BLaER1 treated with 17β-estradiol and CSF1 and Interleukin-3, amounts not matched to agents 10 nM and 100 nM (cell line): ENCODE measurements at regions not wholly inside any gene's neighbourhood (a gene's known extent, or its start where the extent isn't known, plus 50 kb on each side); places are given as distances from the start of the nearest gene placed in this dataset.

Experiments used
- H3K27ac ChIP-seq, 11 experiments: shearing (Covaris generic); formaldehyde crosslinking; 2 replicates each; pipeline ENCODE4 v1.8.1; 2022
- H3K27me3 ChIP-seq, 11 experiments: shearing (Covaris generic); formaldehyde crosslinking; 2 replicates each; pipeline ENCODE4 v1.8.1; 2022
- H3K36me3 ChIP-seq, 11 experiments: shearing (Covaris generic); formaldehyde crosslinking; 2 replicates each; pipeline ENCODE4 v1.8.1; 2022
- H3K4me1 ChIP-seq, 10 experiments: shearing (Covaris generic); formaldehyde crosslinking; 2 replicates each; pipeline ENCODE4 v1.8.1; 2022
- H3K4me2 ChIP-seq, 11 experiments: shearing (Covaris generic); formaldehyde crosslinking; 2 replicates each; pipeline ENCODE4 v1.8.1; 2022
- H3K4me3 ChIP-seq, 10 experiments: shearing (Covaris generic); formaldehyde crosslinking; 2 replicates each; pipeline ENCODE4 v1.8.1; 2022
- H3K9ac ChIP-seq, 11 experiments: shearing (Covaris generic); formaldehyde crosslinking; 2 replicates each; pipeline ENCODE4 v1.8.1; 2022
- H3K9me3 ChIP-seq, 11 experiments: shearing (Covaris generic); formaldehyde crosslinking; replicated peaks in 1 of 11; 2 replicates each; pipeline ENCODE4 v1.8.1; 2022
- H4K20me1 ChIP-seq, 11 experiments: shearing (Covaris generic); formaldehyde crosslinking; 2 replicates each; pipeline ENCODE4 v1.8.1; 2022
- Cebpa-rat ChIP-seq, 11 experiments: shearing (Covaris generic); IDR thresholded peaks; 2 replicates each; pipeline ENCODE4 v1.8.1; 2022

DNA sequence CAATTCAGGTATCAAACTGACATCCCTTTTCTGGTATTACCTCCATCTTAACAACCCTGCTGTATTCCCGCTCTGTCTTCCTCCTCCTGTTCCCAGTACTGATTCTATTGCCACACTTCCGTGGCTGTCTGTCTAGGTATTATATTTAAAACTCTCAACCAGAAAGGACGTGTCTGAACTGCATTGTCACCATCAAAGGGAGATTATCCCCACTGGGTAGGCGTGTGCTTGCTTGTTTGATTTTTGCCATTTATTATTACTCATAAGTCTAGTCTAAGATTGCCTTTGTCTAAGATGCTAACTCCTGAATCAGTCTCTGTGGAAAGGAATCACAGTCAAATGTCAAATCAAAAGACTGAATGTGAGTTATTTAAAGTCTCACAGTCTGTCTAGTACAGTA is 650.1 kb downstream of the KCNT2 start:
- H3K27ac ChIP-seq, result no peak overlapping the region
- H3K4me1 ChIP-seq, result 0 out of 20 replicates have a peak, but pooled peaks cover 0 to 4% (median 0%) of the 10 kb centered on the region in 10 experiments
- TF ChIP-seq Cebpa-rat (IDR thresholded peaks at IDR 0.05), result no peak
- H3K4me2 ChIP-seq, result no peak overlapping the region
- no peaks in the 10 kb centered on the region for H4K20me1 ChIP-seq
- H3K9me3 ChIP-seq, result no peaks in the 10 kb centered on the region
- no peak overlapping the region for H3K9ac ChIP-seq
- H3K36me3 ChIP-seq, result no peaks in the 10 kb centered on the region
- H3K4me3 ChIP-seq, result no peak overlapping the region
- no peaks in the 10 kb centered on the region for H3K27me3 ChIP-seq

DNA sequence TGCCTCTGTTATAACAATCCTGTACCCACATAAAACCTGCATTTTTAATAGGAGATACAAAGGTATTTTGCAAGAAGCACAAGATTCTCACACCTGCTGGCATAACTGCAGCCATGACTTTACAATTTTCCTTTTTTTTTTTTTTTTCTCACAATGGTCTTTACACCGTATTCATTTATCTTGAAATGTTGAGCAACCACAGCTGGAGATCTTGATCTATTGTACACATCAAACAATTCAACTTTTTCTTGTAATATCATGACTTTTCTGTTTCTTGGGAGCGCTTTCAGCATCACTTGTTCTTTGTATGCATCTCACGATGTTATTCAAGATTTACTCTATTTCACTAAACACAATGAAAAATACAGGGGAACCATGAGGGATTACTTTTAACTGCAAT is 651.4 kb downstream of the KCNT2 start:
- Histone ChIP-seq H3K27me3 (no peaks in the 10 kb centered on the region), H4K20me1 (no peaks in the 10 kb centered on the region), H3K27ac (no peak overlapping the region), H3K36me3 (no peaks in the 10 kb centered on the region), H3K4me3 (no peak overlapping the region), H3K9me3 (no peaks in the 10 kb centered on the region), H3K4me1 (0 out of 20 replicates have a peak, but pooled peaks cover 0 to 4% (median 0%) of the 10 kb centered on the region in 10 experiments), H3K9ac (no peak overlapping the region), H3K4me2 (no peak overlapping the region)
- TF ChIP-seq Cebpa-rat (IDR thresholded peaks at IDR 0.05), result no peak

DNA sequence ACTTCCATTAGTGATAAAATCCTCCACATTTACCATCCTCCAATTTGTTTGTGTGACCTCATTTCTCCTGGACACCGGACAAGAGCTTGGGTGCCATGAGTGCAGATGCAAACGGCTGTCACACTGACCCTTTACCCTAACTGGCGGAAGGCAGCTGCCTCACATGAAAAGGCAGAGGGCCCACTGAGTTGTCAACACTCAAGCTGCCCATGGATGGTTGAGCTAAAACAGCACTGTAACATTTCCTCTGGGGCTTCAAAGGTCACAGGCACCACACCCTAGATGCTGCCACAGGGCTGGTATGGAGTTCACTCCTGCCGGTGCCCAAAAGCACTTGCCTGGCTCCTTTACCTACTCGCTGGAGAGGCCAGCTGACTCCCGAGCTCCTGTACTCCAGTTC is 653.4 kb downstream of the KCNT2 start:
- Histone ChIP-seq H3K27ac (no peak overlapping the region), H3K27me3 (no peaks in the 10 kb centered on the region), H3K4me3 (no peak overlapping the region), H4K20me1 (no peaks in the 10 kb centered on the region), H3K9me3 (no peaks in the 10 kb centered on the region), H3K36me3 (no peaks in the 10 kb centered on the region), H3K4me1 (no peaks in the 10 kb centered on the region), H3K4me2 (no peak overlapping the region), H3K9ac (no peak overlapping the region)
- no peak for TF ChIP-seq Cebpa-rat (IDR thresholded peaks at IDR 0.05)

DNA sequence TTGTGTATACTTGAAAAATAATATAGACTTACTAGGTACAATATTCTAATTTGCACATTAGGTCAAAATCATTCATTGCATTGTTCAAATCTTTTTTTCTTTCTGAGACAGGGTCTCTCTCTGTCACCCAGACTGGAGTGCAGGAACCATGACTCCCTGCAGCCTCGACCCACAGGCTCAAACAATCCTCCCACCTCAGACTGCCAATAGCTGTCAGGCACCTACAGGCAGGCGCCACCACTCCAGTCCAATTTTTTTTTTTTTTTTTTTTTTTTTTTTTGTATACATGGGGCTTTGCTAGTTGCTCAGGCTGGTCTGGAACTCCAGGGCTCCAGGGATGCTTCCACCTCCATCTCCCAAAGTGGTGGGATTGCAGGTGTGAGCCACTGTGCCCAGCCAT is 656.9 kb downstream of the KCNT2 start:
- H3K9ac ChIP-seq, result no peak overlapping the region
- H3K4me1 ChIP-seq, result no peaks in the 10 kb centered on the region
- H4K20me1 ChIP-seq, result no peaks in the 10 kb centered on the region
- H3K27me3 ChIP-seq, result no peaks in the 10 kb centered on the region
- no peak overlapping the region for H3K4me3 ChIP-seq
- H3K4me2 ChIP-seq, result no peak overlapping the region
- H3K9me3 ChIP-seq, result no peaks in the 10 kb centered on the region
- H3K27ac ChIP-seq, result no peak overlapping the region
- H3K36me3 ChIP-seq, result no peaks in the 10 kb centered on the region
- no peak for TF ChIP-seq Cebpa-rat (IDR thresholded peaks at IDR 0.05)

DNA sequence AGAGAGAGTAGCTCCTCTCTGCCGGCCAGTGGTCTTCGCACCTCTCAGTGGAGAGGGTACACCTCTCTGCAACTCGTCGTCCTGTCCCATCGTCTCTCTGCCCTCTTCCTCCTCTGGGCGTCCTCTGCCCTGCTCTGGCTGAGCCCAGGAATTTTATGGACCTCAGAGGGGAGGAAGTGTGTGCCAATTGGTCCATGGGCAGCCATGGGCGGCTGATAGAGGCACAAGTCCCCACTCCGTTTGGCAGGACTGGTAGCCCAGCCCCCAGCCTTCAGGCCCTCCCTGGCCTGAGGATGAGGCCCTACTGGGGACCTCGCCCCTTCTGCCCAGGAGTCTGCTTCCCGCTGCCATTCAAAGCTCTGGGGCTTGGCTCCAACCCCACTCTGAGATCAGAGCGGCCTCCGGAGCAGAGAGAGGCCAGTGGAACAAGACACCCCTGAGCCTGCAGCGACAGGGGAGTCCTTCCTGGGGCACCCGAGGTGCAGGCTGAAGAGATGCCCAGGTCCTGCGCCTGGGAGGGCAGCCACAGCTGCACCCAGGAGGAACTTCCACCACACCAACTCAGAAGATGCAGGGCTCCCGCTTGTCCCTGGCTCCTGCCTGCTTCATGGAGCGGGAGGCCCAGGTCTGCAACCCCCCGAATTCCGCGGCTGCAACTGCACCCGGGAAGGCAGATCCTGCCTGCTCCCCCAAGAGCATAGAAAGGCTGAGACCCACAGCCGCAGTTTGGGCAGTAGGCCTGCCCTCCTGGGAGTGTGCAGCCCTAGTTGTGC is 659.9 kb downstream of the KCNT2 start:
- Histone ChIP-seq H3K9ac (no peak overlapping the region), H3K4me1 (no peaks in the 10 kb centered on the region), H3K4me3 (no peak overlapping the region), H4K20me1 (no peaks in the 10 kb centered on the region), H3K9me3 (no peaks in the 10 kb centered on the region), H3K4me2 (no peak overlapping the region), H3K27me3 (no peaks in the 10 kb centered on the region), H3K27ac (no peak overlapping the region), H3K36me3 (no peaks in the 10 kb centered on the region)
- no peak for TF ChIP-seq Cebpa-rat (IDR thresholded peaks at IDR 0.05)

DNA sequence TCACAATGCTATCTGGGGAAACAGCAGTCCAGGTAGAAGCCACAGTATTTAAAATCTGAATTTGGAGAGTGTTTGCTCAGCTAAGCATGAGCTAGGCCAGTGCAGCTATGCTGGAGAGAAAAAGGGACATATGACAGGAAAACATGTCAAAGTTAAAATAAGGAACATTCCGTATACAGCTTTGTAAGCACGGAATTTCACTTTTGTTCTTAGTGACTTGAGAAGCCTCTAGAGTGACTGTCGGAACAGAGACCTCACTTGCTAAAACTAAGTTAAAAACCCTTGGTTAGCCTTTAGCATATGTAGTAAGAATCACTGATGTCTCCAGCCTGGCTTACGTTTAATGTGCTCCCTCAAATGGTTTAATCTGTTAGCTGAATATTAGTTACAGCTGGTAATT is 661.7 kb downstream of the KCNT2 start:
- Histone ChIP-seq H3K9me3 (no peaks in the 10 kb centered on the region), H3K4me2 (no peak overlapping the region), H3K4me1 (no peaks in the 10 kb centered on the region), H4K20me1 (no peaks in the 10 kb centered on the region), H3K36me3 (no peaks in the 10 kb centered on the region), H3K9ac (no peak overlapping the region), H3K27ac (no peak overlapping the region), H3K27me3 (no peaks in the 10 kb centered on the region), H3K4me3 (no peak overlapping the region)
- no peak for TF ChIP-seq Cebpa-rat (IDR thresholded peaks at IDR 0.05)

DNA sequence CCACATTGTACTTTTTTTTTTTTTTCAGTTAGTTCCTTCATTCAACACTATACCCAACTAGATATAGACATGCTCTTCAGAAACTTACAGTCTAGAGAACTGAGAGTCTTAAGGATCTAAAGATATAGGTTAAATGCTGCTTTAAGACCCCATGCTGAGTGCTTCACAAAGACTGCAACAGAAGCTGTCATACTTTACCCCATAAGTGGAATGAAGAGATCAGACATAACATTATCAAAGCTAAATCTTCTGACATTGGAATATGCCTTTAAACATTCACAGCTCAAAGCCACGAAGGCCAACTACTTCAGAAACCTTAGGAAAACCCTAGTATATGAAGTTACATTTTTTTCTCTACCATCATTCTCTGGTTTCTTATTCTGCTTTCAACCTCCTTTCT is 666.4 kb downstream of the KCNT2 start:
- TF ChIP-seq Cebpa-rat (IDR thresholded peaks at IDR 0.05), result no peak
- H3K36me3 ChIP-seq, result no peaks in the 10 kb centered on the region

DNA sequence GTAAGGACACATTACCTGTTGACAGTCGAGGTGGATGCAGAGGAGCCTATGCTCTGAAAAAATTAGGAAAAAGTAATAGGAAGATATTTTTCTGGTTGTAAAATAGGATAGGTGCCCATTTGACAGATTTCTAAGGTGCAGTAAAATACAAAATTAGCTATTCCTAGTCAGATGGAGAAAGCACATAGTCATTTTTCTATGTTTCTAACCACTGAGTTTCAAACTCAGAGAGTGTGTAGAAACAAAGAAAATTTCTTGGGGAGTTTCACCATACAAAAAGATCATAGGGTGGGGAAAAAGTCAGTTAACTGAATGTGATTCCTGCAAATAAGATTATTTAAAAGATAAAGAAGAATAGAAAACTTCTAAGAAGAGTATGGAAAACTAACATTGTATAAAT is 666.9 kb downstream of the KCNT2 start:
- Histone ChIP-seq H3K4me1 (no peaks in the 10 kb centered on the region), H3K4me3 (no peak overlapping the region), H3K36me3 (no peaks in the 10 kb centered on the region), H3K9me3 (no peaks in the 10 kb centered on the region), H4K20me1 (no peaks in the 10 kb centered on the region), H3K9ac (no peak overlapping the region), H3K27me3 (no peaks in the 10 kb centered on the region), H3K4me2 (no peak overlapping the region), H3K27ac (no peak overlapping the region)
- no peak for TF ChIP-seq Cebpa-rat (IDR thresholded peaks at IDR 0.05)

More for the DNA sequence above, 666.4 kb downstream of the KCNT2 start:
- H3K4me3 ChIP-seq, result no peak overlapping the region
- no peaks in the 10 kb centered on the region for H3K9me3 ChIP-seq
- H4K20me1 ChIP-seq, result no peaks in the 10 kb centered on the region
- H3K9ac ChIP-seq, result no peak overlapping the region
- no peaks in the 10 kb centered on the region for H3K27me3 ChIP-seq
- no peaks in the 10 kb centered on the region for H3K4me1 ChIP-seq
- no peak overlapping the region for H3K27ac ChIP-seq
- no peak overlapping the region for H3K4me2 ChIP-seq

DNA sequence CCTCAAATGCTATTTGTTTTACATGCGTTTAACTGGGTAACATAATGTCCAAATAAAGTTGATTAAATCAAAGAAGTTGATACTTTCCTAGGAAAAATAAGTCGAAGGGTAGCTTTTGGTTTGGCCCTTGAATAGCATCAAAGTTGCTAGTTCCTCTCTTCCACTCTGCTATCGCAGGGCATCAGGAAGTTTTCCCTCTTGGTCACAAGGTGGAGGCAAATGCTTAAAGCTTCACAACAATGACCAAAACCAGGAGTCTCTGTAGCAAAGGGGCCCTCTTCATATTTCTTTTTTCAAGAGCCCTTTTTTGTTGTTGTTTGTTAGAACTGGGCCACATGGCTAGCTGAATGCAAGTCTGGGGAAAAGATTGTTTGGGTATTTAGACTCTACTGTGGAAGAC is 668.4 kb downstream of the KCNT2 start:
- no peaks in the 10 kb centered on the region for H3K27me3 ChIP-seq
- no peak for TF ChIP-seq Cebpa-rat (IDR thresholded peaks at IDR 0.05)
- H3K4me3 ChIP-seq, result no peak overlapping the region
- H3K4me1 ChIP-seq, result no peaks in the 10 kb centered on the region
- no peaks in the 10 kb centered on the region for H3K9me3 ChIP-seq
- no peaks in the 10 kb centered on the region for H4K20me1 ChIP-seq
- no peak overlapping the region for H3K27ac ChIP-seq
- H3K36me3 ChIP-seq, result no peaks in the 10 kb centered on the region
- no peak overlapping the region for H3K4me2 ChIP-seq
- no peak overlapping the region for H3K9ac ChIP-seq

DNA sequence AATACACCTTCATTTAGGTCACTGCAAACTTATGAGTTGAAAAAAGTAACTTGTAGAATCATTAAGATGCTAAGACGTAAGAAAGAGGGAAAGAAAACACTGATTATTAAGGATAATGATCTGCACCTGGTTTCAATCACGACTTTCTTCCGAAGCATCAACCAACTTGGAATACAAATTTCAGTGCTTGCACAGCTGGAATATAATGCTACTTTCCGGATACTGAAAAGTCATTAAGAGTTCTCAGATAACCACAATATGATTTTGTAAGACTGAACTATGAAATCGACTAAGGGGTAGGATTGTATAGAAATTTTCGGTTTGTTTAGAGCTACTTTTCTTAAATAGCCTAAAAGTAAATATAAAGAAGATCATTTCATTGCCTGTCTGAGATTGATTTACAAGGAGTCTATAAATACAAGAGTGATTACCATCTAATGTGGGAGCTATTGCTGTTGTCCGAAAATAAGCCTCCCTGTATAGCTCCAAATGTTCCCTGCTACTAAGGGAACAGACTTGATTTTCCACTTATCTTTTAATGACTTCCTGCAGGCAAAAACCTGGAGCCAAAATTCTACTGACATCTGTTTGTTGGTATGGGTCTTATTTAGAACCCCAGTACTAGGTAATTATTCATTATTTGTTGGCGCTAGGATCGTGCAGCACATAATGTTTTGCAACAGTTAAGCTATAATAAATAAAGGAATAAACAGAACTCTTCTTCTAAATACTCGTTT is 673.3 kb downstream of the KCNT2 start:
- no peak overlapping the region for H3K27ac ChIP-seq

More for the DNA sequence above, 673.3 kb downstream of the KCNT2 start:
- Histone ChIP-seq H3K4me1 (no peaks in the 10 kb centered on the region), H3K9me3 (no peaks in the 10 kb centered on the region), H3K9ac (no peak overlapping the region), H3K4me3 (no peak overlapping the region), H4K20me1 (no peaks in the 10 kb centered on the region), H3K4me2 (no peak overlapping the region), H3K36me3 (no peaks in the 10 kb centered on the region), H3K27me3 (no peaks in the 10 kb centered on the region)
- no peak for TF ChIP-seq Cebpa-rat (IDR thresholded peaks at IDR 0.05)
